Naive thymus-derived CD4-positive, alpha-beta T cell (primary cell): ENCODE measurements at regions not wholly inside any gene's neighbourhood (a gene's known extent, or its start where the extent isn't known, plus 50 kb on each side); places are given as distances from the start of the nearest gene placed in this dataset.

ENCODE experiments used
- ATAC-seq: fragments of 150-1000 bp; cut with Tn5 transposase; 2 replicates; pipeline ENCODE4 v1.10.0; 2021; ENCODE audit warnings: mild to moderate bottlenecking, moderate library complexity
- CTCF ChIA-PET: fragments of 350-600 bp; sonication (Branson Sonifier 250); formaldehyde crosslinking; loops from one replicate; lab custom pipeline; 2021; ENCODE audit warnings: antibody characterized with exemption; lab: Charles Lee
- POLR2A ChIA-PET: fragments of 350-600 bp; sonication (Branson Sonifier 250); formaldehyde crosslinking; loops from one replicate; lab custom pipeline; 2021; ENCODE audit warnings: antibody characterized with exemption, inconsistent platforms; lab: Charles Lee
- DNase-seq, 9 donors: peaks; one replicate each; pipeline versions ENCODE4 v3.0.0 to v3.0.0-alpha.2; 2020 to 2022; ENCODE audit warnings: mixed read lengths in 1 of 9
- H3K27ac ChIP-seq: one replicate; pipeline ENCODE4 v1.7.0; 2013; ENCODE audit warnings: mild to moderate bottlenecking, low read depth, low read length, moderate library complexity
- H3K27me3 ChIP-seq, 2 donors: one replicate each; pipeline ENCODE4 v1.7.0; 2013; ENCODE audit warnings: low read length in 2 of 2, mild to moderate bottlenecking in 2 of 2, moderate library complexity in 2 of 2; ENCODE audit not compliant: control insufficient read depth in 2 of 2, insufficient read depth in 2 of 2
- H3K36me3 ChIP-seq, 3 experiments: 1 replicate in 2 of 3; 2 replicates in 1 of 3; pipeline ENCODE4 v1.7.0; 2013; ENCODE audit warnings: low read length in 3 of 3, mild to moderate bottlenecking in 3 of 3, moderate library complexity in 1 of 3; ENCODE audit not compliant: insufficient read depth in 3 of 3, control insufficient read depth in 2 of 3
- H3K4me1 ChIP-seq, 2 donors: one replicate each; pipeline ENCODE4 v1.7.0; 2013; ENCODE audit warnings: low read length in 2 of 2, mild to moderate bottlenecking in 2 of 2, moderate library complexity in 1 of 2; ENCODE audit not compliant: control insufficient read depth in 2 of 2, insufficient read depth in 2 of 2
- H3K4me3 ChIP-seq: 2 replicates; pipeline ENCODE4 v1.7.0; 2013; ENCODE audit warnings: mild to moderate bottlenecking, low read length
- H3K9me3 ChIP-seq, 3 experiments: 1 replicate in 2 of 3; 2 replicates in 1 of 3; pipeline ENCODE4 v1.7.0; 2013; ENCODE audit warnings: low read length in 3 of 3; ENCODE audit not compliant: control insufficient read depth in 2 of 3
- H3K27ac Mint-ChIP-seq, 9 donors: one replicate each; pipeline ENCODE4 v1.8.0; 2020 to 2022; ENCODE audit warnings: mixed read lengths in 9 of 9, mild to moderate bottlenecking in 8 of 9, moderate library complexity in 5 of 9, inconsistent platforms in 2 of 9
- H3K27me3 Mint-ChIP-seq, 5 donors: one replicate each; pipeline ENCODE4 v1.8.0; 2021 to 2022; ENCODE audit warnings: mixed read lengths in 5 of 5, mild to moderate bottlenecking in 1 of 5
- H3K36me3 Mint-ChIP-seq, 5 donors: one replicate each; pipeline ENCODE4 v1.8.0; 2020 to 2022; ENCODE audit warnings: mixed read lengths in 5 of 5, mild to moderate bottlenecking in 3 of 5, inconsistent platforms in 1 of 5
- H3K4me1 Mint-ChIP-seq, 7 donors: one replicate each; pipeline ENCODE4 v1.8.0; 2020 to 2022; ENCODE audit warnings: mixed read lengths in 7 of 7, mild to moderate bottlenecking in 3 of 7, inconsistent platforms in 1 of 7
- H3K4me3 Mint-ChIP-seq, 10 donors: one replicate each; pipeline ENCODE4 v1.8.0; 2020 to 2022; ENCODE audit warnings: mild to moderate bottlenecking in 10 of 10, mixed read lengths in 10 of 10, moderate library complexity in 6 of 10, inconsistent platforms in 2 of 10
- H3K9me3 Mint-ChIP-seq, 11 donors: one replicate each; pipeline ENCODE4 v1.8.0; 2020 to 2022; ENCODE audit warnings: mixed read lengths in 11 of 11, mild to moderate bottlenecking in 4 of 11, inconsistent platforms in 1 of 11, moderate library complexity in 1 of 11
- intact Hi-C, 2 donors: fragments of 100-400 bp; cut with micrococcal nuclease; formaldehyde crosslinking; loops; one replicate each; pipeline ENCODE4 v1.15.1; 2023

DNA sequence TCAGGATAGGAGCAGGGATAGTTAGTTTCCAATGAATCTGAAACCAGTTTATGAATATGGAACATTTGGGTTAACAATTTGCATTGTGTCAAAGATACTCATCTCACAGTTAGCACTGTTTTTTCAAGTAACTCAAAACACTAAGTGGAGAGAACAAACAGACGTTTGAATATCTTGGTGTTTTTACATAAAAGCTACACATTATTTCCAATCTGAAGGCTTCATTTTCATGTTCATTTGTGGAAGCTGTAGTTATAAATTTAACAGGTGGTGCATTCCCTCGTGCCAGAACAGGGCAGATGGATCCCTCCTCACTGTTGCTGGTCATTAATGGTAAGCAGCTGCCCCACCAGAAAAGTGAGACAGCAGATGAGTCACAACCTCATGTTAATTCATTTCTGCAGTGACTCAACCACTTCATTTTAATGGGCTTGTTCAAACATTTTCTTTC lies 286.9 kb downstream of the TMX3 start:
- H3K9me3 ChIP-seq = no peaks in the 10 kb centered on the region
- no peaks in the 10 kb centered on the region for H3K4me1 ChIP-seq
- no peaks in the 10 kb centered on the region for H3K36me3 Mint-ChIP-seq
- ATAC-seq (no peak), DNase-seq (no peak)
- H3K4me3 Mint-ChIP-seq = no peak overlapping the region
- no peaks in the 10 kb centered on the region for H3K27me3 ChIP-seq
- ChIA-PET CTCF (no interaction called here), POLR2A (no interaction called here)
- H3K27me3 Mint-ChIP-seq = peaks cover 0 to 12% (median 0%) of the 10 kb centered on the region in 5 donors
- H3K4me1 Mint-ChIP-seq = no peaks in the 10 kb centered on the region
- H3K9me3 Mint-ChIP-seq = peaks cover 0 to 4% (median 0%) of the 10 kb centered on the region in 11 donors
- H3K27ac Mint-ChIP-seq = no peak overlapping the region
- H3K36me3 ChIP-seq = no peaks in the 10 kb centered on the region
- H3K4me3 ChIP-seq = no peak overlapping the region
- intact Hi-C loops = no loop called here
- no peak overlapping the region for H3K27ac ChIP-seq

DNA sequence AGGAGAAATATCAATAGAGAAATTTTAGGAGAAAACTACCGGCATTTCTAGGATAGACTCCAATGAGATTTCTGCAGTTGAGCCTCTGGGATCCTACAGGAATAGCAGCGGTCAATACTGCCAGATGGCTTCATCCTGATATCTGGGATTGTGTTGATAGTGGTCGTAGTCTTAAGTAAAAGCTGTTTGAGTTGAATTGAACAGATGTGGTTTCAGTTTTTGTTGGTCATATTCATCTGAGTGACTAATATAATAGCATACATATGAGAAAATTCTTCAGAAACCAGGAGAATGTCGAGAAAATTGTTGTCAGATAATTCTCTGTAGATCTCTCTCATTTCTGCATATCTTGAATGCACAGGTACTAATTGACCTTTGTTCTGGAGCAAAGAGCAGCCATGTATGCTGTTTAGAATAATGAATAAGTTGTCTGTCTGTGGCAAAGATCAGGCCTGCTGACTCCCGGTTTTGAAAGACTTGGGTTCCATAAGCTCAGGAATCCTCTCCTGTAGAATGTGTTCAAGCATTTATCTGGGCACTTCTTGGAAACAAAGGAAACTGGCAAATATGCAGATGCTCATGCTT lies 288.1 kb downstream of the TMX3 start:
- Mint-ChIP-seq H3K27ac (no peak overlapping the region), H3K9me3 (peaks cover 0 to 7% (median 0%) of the 10 kb centered on the region in 11 donors), H3K36me3 (no peaks in the 10 kb centered on the region), H3K4me1 (no peaks in the 10 kb centered on the region), H3K27me3 (peaks cover 0 to 12% (median 0%) of the 10 kb centered on the region in 5 donors), H3K4me3 (no peak overlapping the region)
- POLR2A ChIA-PET = no interaction called here
- intact Hi-C loops = no loop called here
- Histone ChIP-seq H3K9me3 (no peaks in the 10 kb centered on the region), H3K4me3 (no peak overlapping the region), H3K36me3 (no peaks in the 10 kb centered on the region), H3K4me1 (no peaks in the 10 kb centered on the region), H3K27me3 (no peaks in the 10 kb centered on the region), H3K27ac (no peak overlapping the region)
- no peak for ATAC-seq
- no peak for DNase-seq
- CTCF ChIA-PET = no interaction called here

DNA sequence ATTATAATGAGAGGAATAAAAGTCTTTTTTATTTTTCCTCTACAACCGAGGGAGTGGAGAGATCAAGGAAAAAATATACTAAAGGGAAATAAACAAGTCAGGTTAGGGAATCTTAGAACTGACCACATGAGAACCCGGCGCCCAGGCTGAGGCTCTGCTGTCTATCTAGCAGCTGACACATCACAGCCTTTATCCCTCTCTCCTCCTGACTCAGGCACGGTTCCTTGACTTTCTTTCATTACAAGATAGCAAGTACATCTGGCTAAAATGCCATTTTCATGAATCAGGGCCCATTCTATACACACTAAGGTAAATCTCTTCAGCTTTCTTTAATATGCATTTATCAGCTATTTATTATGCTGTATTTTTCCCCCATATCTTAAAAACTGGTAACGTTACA lies 296.0 kb downstream of the TMX3 start:
- Mint-ChIP-seq H3K4me1 (no peaks in the 10 kb centered on the region), H3K36me3 (no peaks in the 10 kb centered on the region), H3K4me3 (no peak overlapping the region), H3K9me3 (peaks cover 0 to 8% (median 0%) of the 10 kb centered on the region in 11 donors), H3K27ac (no peak overlapping the region), H3K27me3 (peaks cover 0 to 6% (median 0%) of the 10 kb centered on the region in 5 donors)
- intact Hi-C loops = no loop called here
- H3K27ac ChIP-seq = no peak overlapping the region
- no peaks in the 10 kb centered on the region for H3K27me3 ChIP-seq
- no peaks in the 10 kb centered on the region for H3K4me1 ChIP-seq
- ChIA-PET CTCF (no interaction called here), POLR2A (no interaction called here)
- no peak overlapping the region for H3K4me3 ChIP-seq
- no peaks in the 10 kb centered on the region for H3K36me3 ChIP-seq
- ATAC-seq (no peak), DNase-seq (no peak)
- no peaks in the 10 kb centered on the region for H3K9me3 ChIP-seq

DNA sequence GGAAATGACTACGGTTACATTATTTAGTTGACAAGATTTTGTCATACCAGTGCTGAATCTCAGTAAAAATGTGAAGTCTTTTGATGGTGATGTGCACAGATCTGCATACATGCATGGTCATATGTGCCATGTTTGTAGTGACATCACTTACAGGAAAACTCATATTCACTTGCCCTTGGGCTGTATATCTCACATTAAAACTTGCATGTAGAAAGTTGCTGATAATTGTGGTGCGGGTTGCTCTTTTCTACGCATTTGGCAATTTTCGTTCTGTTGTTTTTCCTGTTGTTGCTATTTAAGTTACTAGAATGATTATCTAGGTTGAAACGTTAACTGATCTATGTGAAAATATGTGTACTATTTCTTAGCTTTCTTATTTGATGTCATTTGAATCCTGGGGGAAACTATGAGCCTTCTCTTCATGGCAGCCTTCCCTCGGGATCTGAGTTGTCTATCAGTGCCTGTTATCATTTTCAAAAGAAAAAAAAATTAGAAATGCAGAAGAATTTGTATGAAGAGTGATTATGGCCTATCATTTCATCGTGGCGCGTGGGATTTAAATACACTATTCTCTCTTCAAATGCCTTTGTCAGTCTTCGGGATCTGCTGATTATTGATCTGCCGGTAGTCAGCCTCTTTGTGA lies 296.6 kb downstream of the TMX3 start:
- Histone ChIP-seq H3K27me3 (no peaks in the 10 kb centered on the region), H3K9me3 (no peaks in the 10 kb centered on the region), H3K4me1 (no peaks in the 10 kb centered on the region), H3K27ac (no peak overlapping the region), H3K4me3 (no peak overlapping the region), H3K36me3 (no peaks in the 10 kb centered on the region)
- intact Hi-C loops = no loop called here
- ChIA-PET CTCF (no interaction called here), POLR2A (no interaction called here)
- H3K36me3 Mint-ChIP-seq = no peaks in the 10 kb centered on the region
- DNase-seq = no peak
- H3K4me3 Mint-ChIP-seq = no peak overlapping the region
- peaks cover 0 to 6% (median 0%) of the 10 kb centered on the region in 5 donors for H3K27me3 Mint-ChIP-seq
- peaks cover 0 to 8% (median 0%) of the 10 kb centered on the region in 11 donors for H3K9me3 Mint-ChIP-seq
- no peak for ATAC-seq
- H3K4me1 Mint-ChIP-seq = no peaks in the 10 kb centered on the region
- H3K27ac Mint-ChIP-seq = no peak overlapping the region

DNA sequence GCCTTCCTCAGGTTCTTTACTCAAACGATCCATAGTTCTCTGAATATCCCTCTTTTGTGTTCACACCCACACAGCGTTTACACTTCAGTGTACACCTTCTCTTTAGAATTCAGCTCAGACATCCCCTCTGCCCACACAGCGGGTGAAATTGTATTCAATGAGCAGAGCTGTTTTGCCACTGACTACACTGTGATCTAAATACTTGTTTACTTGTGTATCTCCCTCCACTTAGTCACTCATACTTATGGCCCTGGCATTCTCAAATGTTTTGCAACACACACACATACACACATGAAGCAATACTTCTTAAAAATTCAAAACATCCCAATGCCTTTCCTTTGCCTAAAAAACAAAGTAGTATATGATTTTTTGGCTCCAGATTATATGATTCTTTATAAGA lies 297.1 kb downstream of the TMX3 start:
- ATAC-seq = no peak
- no peak overlapping the region for H3K27ac ChIP-seq
- Mint-ChIP-seq H3K4me3 (no peak overlapping the region), H3K9me3 (peaks cover 0 to 8% (median 0%) of the 10 kb centered on the region in 11 donors), H3K27me3 (peaks cover 0 to 6% (median 0%) of the 10 kb centered on the region in 5 donors), H3K27ac (no peak overlapping the region), H3K4me1 (no peaks in the 10 kb centered on the region), H3K36me3 (no peaks in the 10 kb centered on the region)
- no peaks in the 10 kb centered on the region for H3K27me3 ChIP-seq
- intact Hi-C loops = no loop called here
- H3K36me3 ChIP-seq = no peaks in the 10 kb centered on the region
- no peak for DNase-seq
- ChIA-PET CTCF (no interaction called here), POLR2A (no interaction called here)
- H3K9me3 ChIP-seq = no peaks in the 10 kb centered on the region
- no peak overlapping the region for H3K4me3 ChIP-seq
- no peaks in the 10 kb centered on the region for H3K4me1 ChIP-seq

DNA sequence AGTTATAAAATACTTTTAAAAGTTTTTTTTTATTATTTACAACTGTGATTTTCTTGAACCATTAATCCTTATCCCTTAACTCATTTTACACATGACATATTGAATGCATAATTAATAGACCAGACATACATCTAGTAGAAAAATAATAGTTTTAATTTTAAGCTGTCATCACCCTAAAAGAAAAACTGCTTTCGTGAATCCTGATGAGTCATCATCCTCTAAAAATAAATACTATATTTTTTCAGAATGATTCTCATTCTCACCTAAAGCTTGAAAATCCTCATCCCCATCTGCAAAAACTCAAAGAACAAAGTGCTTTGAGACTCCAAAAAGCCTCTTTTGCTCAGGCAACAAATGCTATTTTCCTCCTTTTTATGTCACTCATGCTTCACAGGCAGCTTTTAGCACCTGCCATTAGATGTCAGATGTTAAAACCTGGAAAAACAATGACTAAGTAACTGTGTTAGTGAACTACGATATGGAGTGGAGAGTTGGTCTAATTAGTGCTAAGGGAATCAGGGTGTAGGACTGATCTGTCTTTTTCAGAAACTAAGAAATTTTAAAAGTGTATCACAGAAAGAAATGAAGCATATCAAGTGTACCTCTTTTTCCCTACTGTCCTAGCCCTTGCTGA lies 297.6 kb downstream of the TMX3 start:
- no peak overlapping the region for H3K4me3 ChIP-seq
- H3K36me3 Mint-ChIP-seq = no peaks in the 10 kb centered on the region
- intact Hi-C loops = no loop called here
- H3K27ac ChIP-seq = no peak overlapping the region
- ChIA-PET CTCF (no interaction called here), POLR2A (no interaction called here)
- H3K4me1 Mint-ChIP-seq = no peaks in the 10 kb centered on the region
- H3K27me3 ChIP-seq = no peaks in the 10 kb centered on the region
- no peak overlapping the region for H3K4me3 Mint-ChIP-seq
- no peak overlapping the region for H3K27ac Mint-ChIP-seq
- no peaks in the 10 kb centered on the region for H3K4me1 ChIP-seq
- ATAC-seq (no peak), DNase-seq (no peak)
- H3K9me3 Mint-ChIP-seq = peaks cover 0 to 7% (median 0%) of the 10 kb centered on the region in 11 donors
- H3K27me3 Mint-ChIP-seq = peaks cover 0 to 6% (median 0%) of the 10 kb centered on the region in 5 donors
- no peaks in the 10 kb centered on the region for H3K9me3 ChIP-seq
- no peaks in the 10 kb centered on the region for H3K36me3 ChIP-seq
